ENCODE measurements at regions not wholly inside any gene's neighbourhood (a gene's known extent, or its start where the extent isn't known, plus 50 kb on each side); places are given as distances from the start of the nearest gene placed in this dataset.
A peak's percentile ranks its signal among the peaks of the same experiment; 100 is the strongest.
"Not testable (repeated sequence)": the region's sequence is repeated elsewhere in the genome, so short reads cannot be mapped to it uniquely, and the experiment has no call there.

GRCh38 chr11:94235772-94236171 lies 68.6 kb upstream of the IZUMO1R start:
- DNase-seq (ENCODE audit: low spot score); intact Hi-C loops (cut with DNase I): not testable (repeated sequence)

DNA sequence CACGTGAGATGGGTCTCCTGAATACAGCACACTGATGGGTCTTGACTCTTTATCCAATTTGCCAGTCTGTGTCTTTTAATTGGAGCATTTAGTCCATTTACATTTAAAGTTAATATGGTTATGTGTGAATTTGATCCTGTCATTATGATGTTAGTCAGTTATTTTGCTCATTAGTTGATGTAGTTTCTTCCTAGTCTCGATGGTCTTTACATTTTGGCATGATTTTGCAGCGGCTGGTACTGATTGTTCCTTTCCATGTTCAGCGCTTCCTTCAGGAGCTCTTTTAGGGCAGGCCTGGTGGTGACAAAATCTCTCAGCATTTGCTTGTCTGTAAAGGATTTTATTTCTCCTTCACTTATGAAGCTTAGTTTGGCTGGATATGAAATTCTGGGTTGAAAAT lies 68.0 kb upstream of the IZUMO1R start:
- intact Hi-C loops (cut with DNase I); DNase-seq (ENCODE audit: low spot score): not testable (repeated sequence)

- peak; percentile 94 for DNase-seq (ENCODE audit: low spot score)
- intact Hi-C loops (cut with DNase I), result not testable (repeated sequence)
Observed at GRCh38 chr11:94237447-94238153, 66.8 kb upstream of the IZUMO1R start.

- peak; percentile 93 for DNase-seq (ENCODE audit: low spot score)
- intact Hi-C loops (cut with DNase I), result not testable (repeated sequence)
Observed at GRCh38 chr11:94238154-94238735, 66.1 kb upstream of the IZUMO1R start.

- intact Hi-C loops (cut with DNase I); DNase-seq (ENCODE audit: low spot score): not testable (repeated sequence)
Observed at GRCh38 chr11:94238774-94239173, 65.6 kb upstream of the IZUMO1R start.

- intact Hi-C loops (cut with DNase I), result no loop called here
- DNase-seq (ENCODE audit: low spot score), result no peak
Observed at GRCh38 chr11:94241896-94242295, 62.5 kb upstream of the IZUMO1R start.

- intact Hi-C loops (cut with DNase I), result no loop called here
- no peak for DNase-seq (ENCODE audit: low spot score)
Observed at GRCh38 chr11:94243571-94244515, 60.5 kb upstream of the IZUMO1R start.

- DNase-seq (ENCODE audit: low spot score), result no peak
- intact Hi-C loops (cut with DNase I), result no loop called here
Observed at GRCh38 chr11:94245121-94245520, 59.3 kb upstream of the IZUMO1R start.

DNA sequence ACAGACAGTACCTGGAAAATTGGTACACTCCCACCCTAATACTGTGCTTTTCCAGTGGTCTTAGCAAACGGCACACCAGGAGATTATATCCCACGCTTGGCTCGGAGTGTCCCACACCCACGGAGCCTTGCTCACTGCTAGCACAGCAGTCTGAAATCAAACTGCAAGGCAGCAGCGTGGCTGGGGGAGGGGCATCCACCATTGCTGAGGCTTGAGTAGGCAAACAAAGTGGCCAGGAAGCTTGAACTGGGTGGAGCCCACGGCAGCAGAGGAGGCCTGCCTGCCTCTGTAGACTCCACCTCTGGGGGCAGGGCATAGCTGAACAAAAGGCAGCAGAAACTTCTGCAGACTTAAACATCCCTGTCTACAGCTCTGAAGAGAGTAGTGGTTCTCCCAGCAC lies 56.1 kb upstream of the IZUMO1R start:
- DNase-seq (ENCODE audit: low spot score); intact Hi-C loops (cut with DNase I): not testable (repeated sequence)

- DNase-seq (ENCODE audit: low spot score), result no peak
- intact Hi-C loops (cut with DNase I), result no loop called here
Observed at GRCh38 chr11:94254214-94254613, 50.2 kb upstream of the IZUMO1R start.

Measured in posterior vena cava (tissue), 2 donors.